ENCODE measurements at regions not wholly inside any gene's neighbourhood (a gene's known extent, or its start where the extent isn't known, plus 50 kb on each side); places are given as distances from the start of the nearest gene placed in this dataset.

GRCh38 chr21:28615276-28615675, 377.4 kb downstream of the LTN1 start:
- TF ChIP-seq CTCF (conservative IDR thresholded peaks at IDR 0.05 in 1 of 2, IDR thresholded peaks at IDR 0.05 in 1 of 2; ENCODE audit: extremely low read depth in 1 of 2, insufficient read depth in 1 of 2, low read depth in 1 of 2, low read length in 2 of 2) (no peak), EZH2 (IDR thresholded peaks at IDR 0.05; ENCODE audit: borderline replicate concordance, low read length) (no peak)
